Calu3 (cell line): ENCODE measurements at regions not wholly inside any gene's neighbourhood (a gene's known extent, or its start where the extent isn't known, plus 50 kb on each side); places are given as distances from the start of the nearest gene placed in this dataset.

Source experiments
- BruUV-seq: library from RNA; stranded (reverse); fragments of 400-500 nt; replicated peaks from 2 replicates; lab custom pipeline; 2021; lab: Mats Ljungman, UMichigan
- CTCF ChIA-PET: fragments of 300-600 bp; sonication (Branson Sonifier 250); formaldehyde crosslinking; loops from one replicate; lab custom pipeline; 2022; ENCODE audit warnings: antibody characterized with exemption; lab: Charles Lee
- DNase-seq: peaks from one replicate; pipeline ENCODE4 v3.0.0; 2022
- H3K27ac Mint-ChIP-seq: one replicate; pipeline ENCODE4 v1.8.0; 2022; ENCODE audit warnings: mixed read lengths; ENCODE audit not compliant: unreplicated experiment
- H3K27me3 Mint-ChIP-seq: one replicate; pipeline ENCODE4 v1.8.0; 2022; ENCODE audit warnings: mixed read lengths; ENCODE audit not compliant: unreplicated experiment
- H3K36me3 Mint-ChIP-seq: one replicate; pipeline ENCODE4 v1.8.0; 2022; ENCODE audit warnings: mild to moderate bottlenecking, moderate library complexity, mixed read lengths; ENCODE audit not compliant: insufficient read depth, unreplicated experiment
- H3K4me1 Mint-ChIP-seq: one replicate; pipeline ENCODE4 v1.8.0; 2022; ENCODE audit warnings: mild to moderate bottlenecking, low read depth, mixed read lengths; ENCODE audit not compliant: unreplicated experiment
- H3K4me3 Mint-ChIP-seq: one replicate; pipeline ENCODE4 v1.8.0; 2022; ENCODE audit warnings: mild to moderate bottlenecking, low read depth, moderate library complexity, mixed read lengths; ENCODE audit not compliant: unreplicated experiment
- H3K9me3 Mint-ChIP-seq: one replicate; pipeline ENCODE4 v1.8.0; 2022; ENCODE audit warnings: low read depth, mixed read lengths; ENCODE audit not compliant: unreplicated experiment
- CTCF ChIP-seq: fragments of 200-600 bp; IDR thresholded peaks from one replicate; pipeline ENCODE4 v1.8.0; 2022; ENCODE audit warnings: antibody characterized with exemption; ENCODE audit not compliant: unreplicated experiment
- intact Hi-C: fragments of 100-400 bp; cut with micrococcal nuclease; formaldehyde crosslinking; loops from one replicate; pipeline ENCODE4 v1.10.0; 2022; ENCODE audit not compliant: unreplicated experiment

- H3K9me3 Mint-ChIP-seq = no peaks in the 10 kb centered on the region
- CTCF ChIA-PET = no interaction called here
- BruUV-seq = no TSS peak
- no peaks in the 10 kb centered on the region for H3K27me3 Mint-ChIP-seq
- no peaks in the 10 kb centered on the region for H3K36me3 Mint-ChIP-seq
- H3K4me1 Mint-ChIP-seq = no peaks in the 10 kb centered on the region
- DNase-seq = no peak
- TF ChIP-seq CTCF = no peak
- H3K27ac Mint-ChIP-seq = no peak overlapping the region
- intact Hi-C loops = no loop called here
- H3K4me3 Mint-ChIP-seq = no peak overlapping the region
These were observed 164.1 kb upstream of the PCSK2 start for GRCh38 chr20:17062712-17063111.

GRCh38 chr20:17066902-17067301 is 159.9 kb upstream of the PCSK2 start:
- CTCF ChIA-PET = no interaction called here
- intact Hi-C loops = no loop called here
- Mint-ChIP-seq H3K9me3 (no peaks in the 10 kb centered on the region), H3K27ac (no peak overlapping the region), H3K4me3 (no peak overlapping the region), H3K4me1 (no peaks in the 10 kb centered on the region), H3K27me3 (peaks cover 10% of the 10 kb centered on the region), H3K36me3 (no peaks in the 10 kb centered on the region)
- no peak for TF ChIP-seq CTCF
- no peak for DNase-seq
- no TSS peak for BruUV-seq

GRCh38 chr20:17068084-17068711 is 158.6 kb upstream of the PCSK2 start:
- intact Hi-C loops = no loop called here
- TF ChIP-seq CTCF = no peak
- Mint-ChIP-seq H3K27ac (no peak overlapping the region), H3K36me3 (no peaks in the 10 kb centered on the region), H3K27me3 (peaks cover 10% of the 10 kb centered on the region), H3K4me3 (no peak overlapping the region), H3K4me1 (no peaks in the 10 kb centered on the region), H3K9me3 (no peaks in the 10 kb centered on the region)
- CTCF ChIA-PET = no interaction called here
- no TSS peak for BruUV-seq
- DNase-seq = no peak

GRCh38 chr20:17077030-17077429 is 149.8 kb upstream of the PCSK2 start:
- H3K36me3 Mint-ChIP-seq = no peaks in the 10 kb centered on the region
- BruUV-seq = no TSS peak
- no peak overlapping the region for H3K27ac Mint-ChIP-seq
- CTCF ChIA-PET = no interaction called here
- H3K4me1 Mint-ChIP-seq = no peaks in the 10 kb centered on the region
- intact Hi-C loops = no loop called here
- no peak for TF ChIP-seq CTCF
- H3K27me3 Mint-ChIP-seq = peaks cover 16% of the 10 kb centered on the region
- no peak for DNase-seq
- no peaks in the 10 kb centered on the region for H3K9me3 Mint-ChIP-seq
- no peak overlapping the region for H3K4me3 Mint-ChIP-seq
